GM18517 (cell line): ENCODE measurements at regions not wholly inside any gene's neighbourhood (a gene's known extent, or its start where the extent isn't known, plus 50 kb on each side); places are given as distances from the start of the nearest gene placed in this dataset.
"Not testable (repeated sequence)": the region's sequence is repeated elsewhere in the genome, so short reads cannot be mapped to it uniquely, and the experiment has no call there.

Experiments
- ATAC-seq: cut with Tn5 transposase; IDR thresholded peaks from one replicate; pipeline ENCODE4 v1.9.1; 2021; ENCODE audit warnings: mild to moderate bottlenecking, moderate library complexity; ENCODE audit not compliant: unreplicated experiment

- ATAC-seq: no peak
Measured at GRCh38 chr1:90864681-90865080, 147.6 kb upstream of the BARHL2 start.

GRCh38 chr1:90862782-90863181 is 145.7 kb upstream of the BARHL2 start:
- no peak for ATAC-seq

DNA sequence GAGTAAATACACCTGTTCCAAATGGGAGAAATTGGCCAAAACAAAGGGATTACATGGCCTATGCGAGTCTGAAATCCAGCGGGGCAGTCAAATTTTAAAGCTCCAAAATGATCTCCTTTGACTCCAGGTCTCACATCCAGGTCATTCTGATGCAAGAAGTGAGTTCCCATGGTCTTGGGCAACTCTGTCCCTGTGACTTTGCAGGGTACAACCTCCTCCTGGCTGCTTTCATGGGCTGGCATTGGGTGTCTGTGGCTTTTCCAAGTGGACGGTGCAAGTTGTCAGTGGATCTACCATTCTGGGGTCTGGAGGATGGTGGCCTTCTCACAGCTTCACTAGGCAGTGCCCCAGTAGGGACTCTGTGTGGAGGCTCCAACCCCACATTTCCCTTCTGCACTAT is 144.3 kb upstream of the BARHL2 start:
- ATAC-seq: not testable (repeated sequence)

GRCh38 chr1:90856463-90857007 is 139.4 kb upstream of the BARHL2 start:
- no peak for ATAC-seq

GRCh38 chr1:90854397-90854924 is 137.4 kb upstream of the BARHL2 start:
- no peak for ATAC-seq

DNA sequence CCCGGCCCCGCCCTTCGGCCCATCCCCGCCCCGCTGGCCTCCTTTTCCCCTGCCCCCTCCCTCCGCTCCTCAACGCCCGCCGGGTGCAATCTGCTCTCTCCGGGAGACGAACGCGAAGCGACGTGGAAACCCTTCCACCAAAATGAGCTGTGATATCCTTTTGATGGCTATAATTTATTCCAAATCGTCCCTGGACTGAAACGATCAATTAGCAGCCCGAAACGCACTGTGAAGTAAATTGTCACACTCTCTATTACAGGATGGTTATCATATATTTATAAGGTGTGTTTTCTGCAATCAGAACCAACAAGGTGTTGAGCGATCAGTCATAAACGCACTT is 134.6 kb upstream of the BARHL2 start:
- peak; percentile 6 for ATAC-seq

- ATAC-seq: peak; percentile 88
Measured at GRCh38 chr1:90850898-90851710, 134.0 kb upstream of the BARHL2 start.

DNA sequence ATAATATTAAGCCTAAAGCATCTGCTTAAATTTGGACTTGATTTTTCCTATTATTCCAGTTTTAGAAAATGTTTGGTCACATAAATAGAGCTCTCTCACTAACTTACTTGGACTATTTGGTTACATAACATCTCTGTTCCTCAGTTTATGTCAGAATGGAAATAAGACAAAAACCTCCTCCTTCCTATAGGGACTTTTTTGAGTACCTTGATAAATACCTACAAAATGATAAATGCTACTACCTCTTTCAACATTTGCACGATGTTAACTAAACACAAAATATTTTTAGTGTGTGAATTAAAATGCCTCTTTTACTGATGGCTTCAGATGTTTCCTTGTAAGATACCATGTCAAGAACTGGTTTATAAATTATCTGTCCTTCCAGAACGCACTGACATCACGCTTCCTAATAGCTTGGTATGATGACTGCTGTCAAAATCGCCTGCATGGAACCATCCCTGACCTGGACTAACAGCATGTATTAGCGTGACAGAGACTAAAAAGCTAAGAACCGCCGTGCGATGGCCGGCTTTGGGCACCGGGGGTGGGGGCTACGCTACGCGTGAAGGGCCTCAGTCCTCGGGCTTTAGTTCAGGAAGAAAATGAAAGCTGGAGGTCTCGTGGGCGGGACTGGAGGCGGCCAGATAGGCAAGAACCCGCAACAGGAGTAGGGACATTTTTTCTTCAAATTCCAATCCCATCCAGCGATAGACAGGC is 133.2 kb upstream of the BARHL2 start:
- ATAC-seq: no peak

DNA sequence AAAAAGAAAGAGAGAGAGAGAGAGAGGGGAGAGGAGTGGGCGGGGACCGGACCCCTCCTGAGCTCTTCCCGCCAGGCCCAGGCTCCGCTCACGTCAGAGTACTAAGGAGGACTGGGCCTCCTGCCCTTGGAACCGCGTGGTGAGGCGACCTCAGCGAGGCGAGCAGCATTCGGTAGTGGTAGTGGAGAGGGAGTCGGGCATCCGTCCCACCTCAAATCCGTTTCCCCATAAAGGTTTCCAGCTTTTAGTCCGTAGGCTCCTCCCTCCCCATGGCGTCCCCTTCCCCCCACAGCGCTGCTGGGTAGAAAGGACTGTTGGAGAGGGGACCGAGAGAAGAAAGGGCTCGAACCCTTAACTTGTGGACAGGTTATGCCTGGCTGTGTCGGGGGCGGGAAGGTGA is 124.4 kb upstream of the BARHL2 start:
- ATAC-seq: no peak

DNA sequence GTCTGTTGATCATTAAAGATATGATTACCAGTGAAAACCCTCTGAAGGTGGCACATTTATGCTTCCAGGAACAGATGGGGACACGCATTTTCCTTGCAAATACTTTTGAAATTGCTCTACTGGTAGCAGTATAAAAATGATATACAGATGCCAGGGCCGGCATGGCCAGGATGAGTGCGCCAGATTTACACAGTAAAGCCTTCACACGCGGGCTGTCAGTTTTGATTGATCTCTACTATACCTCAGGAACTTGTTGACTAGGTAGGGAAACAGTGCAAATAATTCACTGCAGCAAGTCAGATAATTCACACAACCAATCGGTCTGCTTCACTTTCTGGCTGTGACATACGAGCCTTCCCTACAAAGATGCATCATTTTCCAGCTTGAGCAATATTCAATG is 123.2 kb upstream of the BARHL2 start:
- no peak for ATAC-seq

GRCh38 chr1:90839323-90839722 is 122.2 kb upstream of the BARHL2 start:
- no peak for ATAC-seq

DNA sequence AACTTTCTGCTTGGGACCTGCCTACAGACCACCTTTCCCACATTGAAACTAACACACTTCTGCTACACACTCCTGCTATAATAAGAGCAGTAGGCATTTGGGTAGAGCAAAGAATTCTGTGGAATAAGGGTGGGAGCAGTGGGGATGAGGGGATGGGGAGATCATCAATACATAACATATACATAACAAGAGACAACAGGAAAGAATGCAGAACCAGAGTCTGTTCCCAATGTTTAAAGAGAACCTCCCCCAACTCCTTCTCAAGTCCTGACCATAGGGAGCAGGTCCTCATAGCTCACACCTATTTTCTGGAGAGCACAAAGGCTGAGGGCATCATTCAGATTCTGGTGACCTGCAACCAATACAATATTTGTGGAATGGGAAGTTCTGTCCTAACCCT is 121.6 kb upstream of the BARHL2 start:
- ATAC-seq: no peak

GRCh38 chr1:90837420-90837819 is 120.3 kb upstream of the BARHL2 start:
- ATAC-seq: no peak

GRCh38 chr1:90836345-90836679 is 119.2 kb upstream of the BARHL2 start:
- ATAC-seq: no peak

DNA sequence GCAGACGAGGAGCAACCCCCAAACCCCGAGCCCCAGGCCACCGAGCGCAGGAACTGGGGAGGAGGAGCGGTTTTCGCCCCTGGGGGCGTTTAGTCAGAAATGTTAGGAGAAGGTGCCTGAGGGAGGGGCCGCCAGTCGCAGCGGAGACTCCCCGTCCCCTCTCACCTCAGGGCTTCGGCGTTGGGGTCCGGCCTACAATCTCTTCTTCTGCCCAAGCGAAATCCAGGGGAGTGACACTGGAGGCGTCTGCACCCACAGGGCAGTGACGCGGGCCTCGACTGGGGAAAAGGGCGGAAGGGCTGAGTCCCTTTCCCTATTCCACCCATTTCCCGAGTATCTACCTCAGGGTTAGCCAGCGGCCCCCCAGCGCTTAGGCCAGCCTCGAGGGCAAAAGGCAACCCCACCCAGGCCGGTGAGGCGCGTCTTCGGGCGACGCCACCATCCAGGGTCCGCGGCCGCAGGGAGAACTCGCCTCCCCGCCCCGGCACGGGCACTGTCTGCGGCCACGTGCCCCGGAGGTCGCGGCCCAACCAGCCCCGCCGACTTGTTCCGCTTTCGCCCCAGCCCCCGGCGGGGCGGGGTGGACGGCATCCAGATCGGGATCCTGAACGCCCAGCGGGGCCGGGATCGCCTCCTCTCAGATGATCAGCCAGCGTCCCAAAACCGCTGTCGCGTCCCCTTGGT is 118.7 kb upstream of the BARHL2 start:
- no peak for ATAC-seq

- ATAC-seq: no peak
Measured at GRCh38 chr1:90834886-90835660, 118.0 kb upstream of the BARHL2 start.

- no peak for ATAC-seq
Measured at GRCh38 chr1:90834354-90834885, 117.3 kb upstream of the BARHL2 start.

- ATAC-seq: no peak
Measured at GRCh38 chr1:90833466-90834110, 116.5 kb upstream of the BARHL2 start.

GRCh38 chr1:90831910-90832309 is 114.8 kb upstream of the BARHL2 start:
- no peak for ATAC-seq

DNA sequence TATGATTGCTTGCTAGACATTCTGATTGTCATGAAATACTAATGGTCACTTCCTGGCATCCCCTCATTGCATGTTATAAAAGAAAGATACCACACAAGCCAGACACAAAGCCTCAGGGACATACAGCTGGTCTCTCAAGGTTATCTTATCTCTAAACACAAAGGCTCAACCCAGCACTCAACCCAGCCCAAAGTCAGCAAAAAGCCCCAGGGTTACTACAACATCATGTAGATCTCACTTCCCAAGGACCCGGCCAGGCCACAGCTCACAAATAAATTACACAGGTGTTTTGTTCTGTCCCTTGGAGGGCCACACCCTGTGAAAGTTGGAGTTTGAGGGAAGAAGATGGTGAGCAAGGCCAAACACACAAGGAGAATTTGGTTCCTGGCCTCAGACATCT is 109.7 kb upstream of the BARHL2 start:
- ATAC-seq: no peak
